Activated CD8-positive, alpha-beta T cell treated with anti-CD3 and anti-CD28 coated beads, Interleukin-2, amount 10 ng/mL, durations not matched to agents 7 days and 5 days (primary cell): ENCODE measurements at regions not wholly inside any gene's neighbourhood (a gene's known extent, or its start where the extent isn't known, plus 50 kb on each side); places are given as distances from the start of the nearest gene placed in this dataset.

Source experiments
- ATAC-seq: fragments of 150-1000 bp; cut with Tn5 transposase; one replicate; pipeline ENCODE4 v1.10.0; 2021; ENCODE audit warnings: moderate library complexity
- CTCF ChIA-PET: fragments of 350-600 bp; sonication (Branson Sonifier 250); formaldehyde crosslinking; loops from one replicate; lab custom pipeline; 2021; ENCODE audit warnings: antibody characterized with exemption; lab: Charles Lee
- POLR2A ChIA-PET: fragments of 350-600 bp; sonication (Branson Sonifier 250); formaldehyde crosslinking; loops from one replicate; lab custom pipeline; 2021; ENCODE audit warnings: antibody characterized with exemption; lab: Charles Lee
- DNase-seq: peaks from one replicate; pipeline ENCODE4 v3.0.0-alpha.2; 2020
- H3K27ac Mint-ChIP-seq: one replicate; pipeline ENCODE4 v1.8.0; 2021; ENCODE audit warnings: mild to moderate bottlenecking, mixed read lengths
- H3K27me3 Mint-ChIP-seq: one replicate; pipeline ENCODE4 v1.8.0; 2021; ENCODE audit warnings: low read depth, mixed read lengths
- H3K36me3 Mint-ChIP-seq: one replicate; pipeline ENCODE4 v1.8.0; 2021; ENCODE audit warnings: low read depth, mixed read lengths
- H3K4me1 Mint-ChIP-seq: one replicate; pipeline ENCODE4 v1.8.0; 2021; ENCODE audit warnings: low read depth, mixed read lengths
- H3K4me3 Mint-ChIP-seq: one replicate; pipeline ENCODE4 v1.8.0; 2021; ENCODE audit warnings: mild to moderate bottlenecking, mixed read lengths
- H3K9me3 Mint-ChIP-seq: one replicate; pipeline ENCODE4 v1.8.0; 2022; ENCODE audit warnings: mixed read lengths; ENCODE audit not compliant: insufficient read depth

- DNase-seq: no peak
- H3K4me1 Mint-ChIP-seq: peaks cover 13% of the 10 kb centered on the region
- ChIA-PET POLR2A (no interaction called here), CTCF (no interaction called here)
- H3K4me3 Mint-ChIP-seq: no peak overlapping the region
- H3K27me3 Mint-ChIP-seq: peaks cover 5% of the 10 kb centered on the region
- H3K27ac Mint-ChIP-seq: no peak overlapping the region
- H3K9me3 Mint-ChIP-seq: no peaks in the 10 kb centered on the region
- ATAC-seq: no peak
- H3K36me3 Mint-ChIP-seq: peaks cover 2% of the 10 kb centered on the region
Observed at GRCh38 chr10:60704471-60704870, 73.8 kb upstream of the CDK1 start.

GRCh38 chr10:60703266-60704041 lies 74.8 kb upstream of the CDK1 start:
- no peak for DNase-seq
- Mint-ChIP-seq H3K4me3 (no peak overlapping the region), H3K36me3 (no peaks in the 10 kb centered on the region), H3K27me3 (peaks cover 2% of the 10 kb centered on the region), H3K27ac (no peak overlapping the region), H3K9me3 (no peaks in the 10 kb centered on the region), H3K4me1 (peaks cover 8% of the 10 kb centered on the region)
- ChIA-PET POLR2A (no interaction called here), CTCF (interaction anchor here (1.4 kb wide), 1 partner anchor 14 kb away, joined by 6 read pairs; no protein-coding TSS in a partner anchor)
- no peak for ATAC-seq

GRCh38 chr10:60687679-60688078 lies 90.6 kb upstream of the CDK1 start:
- Mint-ChIP-seq H3K4me1 (no peaks in the 10 kb centered on the region), H3K27ac (no peak overlapping the region), H3K4me3 (no peak overlapping the region), H3K9me3 (peaks cover 3% of the 10 kb centered on the region), H3K36me3 (no peaks in the 10 kb centered on the region), H3K27me3 (peaks cover 3% of the 10 kb centered on the region)
- ChIA-PET CTCF (no interaction called here), POLR2A (no interaction called here)
- DNase-seq: no peak
- ATAC-seq: no peak

GRCh38 chr10:60684091-60684490 lies 94.2 kb upstream of the CDK1 start:
- H3K9me3 Mint-ChIP-seq: no peaks in the 10 kb centered on the region
- POLR2A ChIA-PET: no interaction called here
- ATAC-seq (no peak), DNase-seq (no peak)
- H3K4me3 Mint-ChIP-seq: no peak overlapping the region
- no peak overlapping the region for H3K27ac Mint-ChIP-seq
- H3K4me1 Mint-ChIP-seq: no peaks in the 10 kb centered on the region
- CTCF ChIA-PET: no interaction called here
- no peaks in the 10 kb centered on the region for H3K36me3 Mint-ChIP-seq
- peaks cover 3% of the 10 kb centered on the region for H3K27me3 Mint-ChIP-seq

GRCh38 chr10:60681103-60681502 lies 97.2 kb upstream of the CDK1 start:
- DNase-seq (no peak), ATAC-seq (no peak)
- Mint-ChIP-seq H3K4me3 (no peak overlapping the region), H3K27me3 (peaks cover 3% of the 10 kb centered on the region), H3K27ac (no peak overlapping the region), H3K36me3 (no peaks in the 10 kb centered on the region), H3K4me1 (no peaks in the 10 kb centered on the region), H3K9me3 (no peaks in the 10 kb centered on the region)
- POLR2A ChIA-PET: no interaction called here
- CTCF ChIA-PET: no interaction called here

- Mint-ChIP-seq H3K27ac (no peak overlapping the region), H3K9me3 (peaks cover 3% of the 10 kb centered on the region), H3K4me1 (no peaks in the 10 kb centered on the region), H3K36me3 (no peaks in the 10 kb centered on the region), H3K4me3 (no peak overlapping the region), H3K27me3 (peaks cover 3% of the 10 kb centered on the region)
- ChIA-PET POLR2A (no interaction called here), CTCF (no interaction called here)
- DNase-seq (no peak), ATAC-seq (no peak)
Observed at GRCh38 chr10:60679388-60679990, 98.8 kb upstream of the CDK1 start.

GRCh38 chr10:60678978-60679377 lies 99.3 kb upstream of the CDK1 start:
- CTCF ChIA-PET: no interaction called here
- H3K9me3 Mint-ChIP-seq: peaks cover 8% of the 10 kb centered on the region
- no peak for DNase-seq
- no peak overlapping the region for H3K27ac Mint-ChIP-seq
- no peaks in the 10 kb centered on the region for H3K36me3 Mint-ChIP-seq
- H3K4me1 Mint-ChIP-seq: no peaks in the 10 kb centered on the region
- no peak overlapping the region for H3K4me3 Mint-ChIP-seq
- POLR2A ChIA-PET: no interaction called here
- no peaks in the 10 kb centered on the region for H3K27me3 Mint-ChIP-seq
- no peak for ATAC-seq

GRCh38 chr10:60677531-60678129 lies 100.6 kb upstream of the CDK1 start:
- Mint-ChIP-seq H3K9me3 (peaks cover 9% of the 10 kb centered on the region), H3K27me3 (no peaks in the 10 kb centered on the region), H3K4me1 (no peaks in the 10 kb centered on the region), H3K4me3 (no peak overlapping the region), H3K36me3 (no peaks in the 10 kb centered on the region), H3K27ac (no peak overlapping the region)
- no peak for ATAC-seq
- POLR2A ChIA-PET: no interaction called here
- CTCF ChIA-PET: no interaction called here
- no peak for DNase-seq

GRCh38 chr10:60675236-60675635 lies 103.0 kb upstream of the CDK1 start:
- ATAC-seq (no peak), DNase-seq (no peak)
- Mint-ChIP-seq H3K9me3 (peaks cover 9% of the 10 kb centered on the region), H3K27ac (no peak overlapping the region), H3K27me3 (no peaks in the 10 kb centered on the region), H3K4me1 (no peaks in the 10 kb centered on the region), H3K4me3 (no peak overlapping the region), H3K36me3 (no peaks in the 10 kb centered on the region)
- ChIA-PET CTCF (no interaction called here), POLR2A (no interaction called here)

- Mint-ChIP-seq H3K27ac (no peak overlapping the region), H3K27me3 (no peaks in the 10 kb centered on the region), H3K4me1 (no peaks in the 10 kb centered on the region), H3K9me3 (peaks cover 6% of the 10 kb centered on the region), H3K4me3 (no peak overlapping the region), H3K36me3 (no peaks in the 10 kb centered on the region)
- no peak for ATAC-seq
- ChIA-PET POLR2A (no interaction called here), CTCF (no interaction called here)
- no peak for DNase-seq
Observed at GRCh38 chr10:60669501-60669900, 108.8 kb upstream of the CDK1 start.

- DNase-seq (no peak), ATAC-seq (no peak)
- Mint-ChIP-seq H3K36me3 (no peaks in the 10 kb centered on the region), H3K27me3 (peaks cover 5% of the 10 kb centered on the region), H3K27ac (no peak overlapping the region), H3K4me1 (peaks cover 6% of the 10 kb centered on the region), H3K4me3 (no peak overlapping the region), H3K9me3 (no peaks in the 10 kb centered on the region)
- POLR2A ChIA-PET: no interaction called here
- CTCF ChIA-PET: no interaction called here
Observed at GRCh38 chr10:60666221-60666620, 112.1 kb upstream of the CDK1 start.

GRCh38 chr10:60664859-60665258 lies 113.4 kb upstream of the CDK1 start:
- Mint-ChIP-seq H3K9me3 (no peaks in the 10 kb centered on the region), H3K27me3 (peaks cover 5% of the 10 kb centered on the region), H3K27ac (no peak overlapping the region), H3K36me3 (no peaks in the 10 kb centered on the region), H3K4me1 (peaks cover 6% of the 10 kb centered on the region), H3K4me3 (no peak overlapping the region)
- CTCF ChIA-PET: no interaction called here
- ATAC-seq (no peak), DNase-seq (no peak)
- POLR2A ChIA-PET: no interaction called here
